ENCODE measurements at regions not wholly inside any gene's neighbourhood (a gene's known extent, or its start where the extent isn't known, plus 50 kb on each side); places are given as distances from the start of the nearest gene placed in this dataset.
A peak's percentile ranks its signal among the peaks of the same experiment; 100 is the strongest.

DNA sequence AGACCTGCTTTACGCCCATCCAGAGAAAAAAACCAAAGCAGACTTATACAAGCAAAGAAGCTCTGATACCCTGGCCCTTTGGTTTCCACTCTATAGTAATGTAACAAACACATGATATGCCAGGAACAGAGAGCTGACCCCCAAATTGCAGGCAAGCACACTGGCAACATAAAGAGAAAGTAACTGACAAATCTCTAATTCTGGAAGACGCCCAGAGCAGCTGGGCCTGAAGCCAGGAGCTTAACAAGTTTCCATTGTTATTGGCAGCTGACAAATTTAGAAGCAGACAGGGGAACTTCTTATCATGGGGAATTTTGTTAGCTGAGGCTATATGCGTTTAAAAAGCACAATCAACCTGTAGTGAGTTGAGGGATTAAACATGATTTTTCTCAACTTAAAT, 158.0 kb downstream of the DLEU7 start:
- TF ChIP-seq, protein P1, sequence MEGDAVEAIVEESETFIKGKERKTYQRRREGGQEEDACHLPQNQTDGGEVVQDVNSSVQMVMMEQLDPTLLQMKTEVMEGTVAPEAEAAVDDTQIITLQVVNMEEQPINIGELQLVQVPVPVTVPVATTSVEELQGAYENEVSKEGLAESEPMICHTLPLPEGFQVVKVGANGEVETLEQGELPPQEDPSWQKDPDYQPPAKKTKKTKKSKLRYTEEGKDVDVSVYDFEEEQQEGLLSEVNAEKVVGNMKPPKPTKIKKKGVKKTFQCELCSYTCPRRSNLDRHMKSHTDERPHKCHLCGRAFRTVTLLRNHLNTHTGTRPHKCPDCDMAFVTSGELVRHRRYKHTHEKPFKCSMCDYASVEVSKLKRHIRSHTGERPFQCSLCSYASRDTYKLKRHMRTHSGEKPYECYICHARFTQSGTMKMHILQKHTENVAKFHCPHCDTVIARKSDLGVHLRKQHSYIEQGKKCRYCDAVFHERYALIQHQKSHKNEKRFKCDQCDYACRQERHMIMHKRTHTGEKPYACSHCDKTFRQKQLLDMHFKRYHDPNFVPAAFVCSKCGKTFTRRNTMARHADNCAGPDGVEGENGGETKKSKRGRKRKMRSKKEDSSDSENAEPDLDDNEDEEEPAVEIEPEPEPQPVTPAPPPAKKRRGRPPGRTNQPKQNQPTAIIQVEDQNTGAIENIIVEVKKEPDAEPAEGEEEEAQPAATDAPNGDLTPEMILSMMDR (IDR thresholded peaks at IDR 0.05; ENCODE audit: control extremely low read depth, extremely low read depth), result no peak
- Histone ChIP-seq H3K27ac (ENCODE audit: low read depth in 1 of 2, low read length in 1 of 2) (peak overlapping the region in 1 of 2 donors; percentile 85), H3K9me3 (ENCODE audit: control insufficient read depth in 4 of 4, insufficient read depth in 3 of 4, low read length in 3 of 4) (no peaks in the 10 kb centered on the region), H3K4me3 (no peak overlapping the region), H3K36me3 (ENCODE audit: control insufficient read depth in 4 of 4, insufficient read depth in 4 of 4, low read length in 4 of 4) (no peaks in the 10 kb centered on the region), H3K4me1 (ENCODE audit: control insufficient read depth in 5 of 5, insufficient read depth in 5 of 5, low read length in 5 of 5) (peaks cover 0 to 19% (median 0%) of the 10 kb centered on the region in 5 donors), H3K9ac (ENCODE audit: insufficient read depth in 1 of 2, low read length in 2 of 2) (no peak overlapping the region), H3K27me3 (ENCODE audit: control insufficient read depth in 3 of 3, insufficient read depth in 3 of 3, low read length in 2 of 3) (no peaks in the 10 kb centered on the region)
- ATAC-seq (ENCODE audit: insufficient read depth, low FRiP score) (no peak), DNase-seq (peak; percentile 62 to 77 (median 77))
- WGBS, 2 donors, result 31 to 48% methylated on average over 3 of the region's 3 CpGs

DNA sequence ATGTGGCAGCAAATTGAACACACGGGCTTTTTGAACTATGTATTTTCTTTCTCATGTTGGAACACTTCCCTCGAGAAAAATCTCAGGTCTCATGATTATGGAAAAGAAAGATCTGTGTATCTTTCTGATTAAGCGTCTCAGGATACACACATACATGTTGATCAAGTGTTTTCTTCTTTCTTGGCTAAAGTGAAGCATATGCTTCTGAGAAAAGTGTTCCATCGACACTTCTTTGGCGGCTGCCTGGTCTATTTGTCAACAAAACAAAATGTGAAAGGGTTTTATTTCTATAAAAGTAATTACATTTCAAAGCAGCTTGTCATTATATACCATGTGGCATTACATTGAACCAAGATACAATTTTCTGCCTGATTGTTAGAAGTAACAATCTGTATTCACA, 157.5 kb downstream of the DLEU7 start:
- ATAC-seq (ENCODE audit: insufficient read depth, low FRiP score), result no peak
- 61 to 68% methylated on average over 5 of the region's 5 CpGs for WGBS, 2 donors
- Histone ChIP-seq H3K4me1 (ENCODE audit: control insufficient read depth in 5 of 5, insufficient read depth in 5 of 5, low read length in 5 of 5) (peaks cover 0 to 24% (median 0%) of the 10 kb centered on the region in 5 donors), H3K9me3 (ENCODE audit: control insufficient read depth in 4 of 4, insufficient read depth in 3 of 4, low read length in 3 of 4) (no peaks in the 10 kb centered on the region), H3K9ac (ENCODE audit: insufficient read depth in 1 of 2, low read length in 2 of 2) (no peak overlapping the region), H3K27me3 (ENCODE audit: control insufficient read depth in 3 of 3, insufficient read depth in 3 of 3, low read length in 2 of 3) (no peaks in the 10 kb centered on the region), H3K36me3 (ENCODE audit: control insufficient read depth in 4 of 4, insufficient read depth in 4 of 4, low read length in 4 of 4) (no peaks in the 10 kb centered on the region), H3K4me3 (no peak overlapping the region), H3K27ac (ENCODE audit: low read depth in 1 of 2, low read length in 1 of 2) (peak overlapping the region in 1 of 2 donors; percentile 85)
- peak in 1 of 3 donors; percentile 16 for DNase-seq
- TF ChIP-seq, protein P1 (IDR thresholded peaks at IDR 0.05; ENCODE audit: control extremely low read depth, extremely low read depth), result no peak

DNA sequence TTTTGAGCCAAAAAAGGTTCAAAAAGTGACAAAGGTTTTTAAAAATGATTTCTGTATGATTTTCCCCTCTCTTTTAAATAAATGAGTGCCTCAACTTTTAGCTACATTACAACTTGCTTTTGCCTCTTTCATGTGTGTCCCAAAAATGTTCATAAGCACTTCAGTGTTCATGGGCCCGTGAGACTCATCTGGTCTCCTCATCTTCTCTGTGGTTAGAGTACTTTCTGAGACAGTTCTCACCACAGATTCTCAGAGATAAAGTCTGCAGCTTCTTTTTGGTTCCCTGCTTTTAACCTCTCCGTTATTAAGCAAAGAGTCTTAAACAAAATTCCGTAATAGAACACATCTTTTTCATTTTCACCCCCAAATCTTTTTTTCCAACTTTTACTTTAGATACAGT, 156.9 kb downstream of the DLEU7 start:
- H3K36me3 ChIP-seq (ENCODE audit: control insufficient read depth in 4 of 4, insufficient read depth in 4 of 4, low read length in 4 of 4), result no peaks in the 10 kb centered on the region
- ATAC-seq (ENCODE audit: insufficient read depth, low FRiP score), result no peak
- no peaks in the 10 kb centered on the region for H3K27me3 ChIP-seq (ENCODE audit: control insufficient read depth in 3 of 3, insufficient read depth in 3 of 3, low read length in 2 of 3)
- peaks cover 0 to 30% (median 6%) of the 10 kb centered on the region in 5 donors for H3K4me1 ChIP-seq (ENCODE audit: control insufficient read depth in 5 of 5, insufficient read depth in 5 of 5, low read length in 5 of 5)
- H3K9ac ChIP-seq (ENCODE audit: insufficient read depth in 1 of 2, low read length in 2 of 2), result no peak overlapping the region
- WGBS, 2 donors, result 85 to 87% methylated on average over 3 of the region's 3 CpGs
- no peak for DNase-seq
- H3K4me3 ChIP-seq, result no peak overlapping the region
- TF ChIP-seq, protein P1 (IDR thresholded peaks at IDR 0.05; ENCODE audit: control extremely low read depth, extremely low read depth), result no peak
- H3K9me3 ChIP-seq (ENCODE audit: control insufficient read depth in 4 of 4, insufficient read depth in 3 of 4, low read length in 3 of 4), result no peaks in the 10 kb centered on the region
- H3K27ac ChIP-seq (ENCODE audit: low read depth in 1 of 2, low read length in 1 of 2), result peak overlapping the region in 1 of 2 donors; percentile 0

DNA sequence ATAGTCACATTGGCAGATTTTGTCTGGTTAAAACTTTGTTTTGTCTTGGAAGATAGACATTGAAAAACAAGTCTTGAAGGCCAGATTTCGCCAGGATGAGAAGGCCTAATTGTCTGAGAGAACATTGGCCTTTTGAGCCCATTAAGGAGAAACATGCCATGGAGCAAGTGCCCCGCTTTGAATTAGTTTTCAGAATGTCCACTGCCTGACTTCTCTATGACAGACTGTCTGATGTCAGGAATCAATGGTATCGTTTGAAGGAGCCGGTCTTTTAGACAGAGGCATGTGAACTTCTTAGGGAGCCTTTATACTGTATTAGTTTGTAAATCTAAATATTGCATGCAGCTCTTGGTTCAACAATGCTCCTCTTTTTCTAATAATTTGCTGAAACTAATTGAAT, 155.9 kb downstream of the DLEU7 start:
- Histone ChIP-seq H3K36me3 (ENCODE audit: control insufficient read depth in 4 of 4, insufficient read depth in 4 of 4, low read length in 4 of 4) (no peaks in the 10 kb centered on the region), H3K27me3 (ENCODE audit: control insufficient read depth in 3 of 3, insufficient read depth in 3 of 3, low read length in 2 of 3) (no peaks in the 10 kb centered on the region), H3K9me3 (ENCODE audit: control insufficient read depth in 4 of 4, insufficient read depth in 3 of 4, low read length in 3 of 4) (no peaks in the 10 kb centered on the region), H3K27ac (ENCODE audit: low read depth in 1 of 2, low read length in 1 of 2) (no peak overlapping the region), H3K4me1 (ENCODE audit: control insufficient read depth in 5 of 5, insufficient read depth in 5 of 5, low read length in 5 of 5) (peaks cover 0 to 32% (median 8%) of the 10 kb centered on the region in 5 donors), H3K4me3 (no peak overlapping the region), H3K9ac (ENCODE audit: insufficient read depth in 1 of 2, low read length in 2 of 2) (no peak overlapping the region)
- ATAC-seq (ENCODE audit: insufficient read depth, low FRiP score), result no peak
- TF ChIP-seq, protein P1 (IDR thresholded peaks at IDR 0.05; ENCODE audit: control extremely low read depth, extremely low read depth), result no peak
- WGBS, 2 donors, result 98 to 99% methylated on average over 4 of the region's 4 CpGs
- no peak for DNase-seq

Data from lung (tissue), 11 donors.